Caco-2 (cell line): ENCODE measurements at regions not wholly inside any gene's neighbourhood (a gene's known extent, or its start where the extent isn't known, plus 50 kb on each side); places are given as distances from the start of the nearest gene placed in this dataset.
"Not testable (repeated sequence)": the region's sequence is repeated elsewhere in the genome, so short reads cannot be mapped to it uniquely, and the experiment has no call there.

Source experiments
- BruUV-seq: library from RNA; stranded (reverse); fragments of 400-500 nt; replicated peaks from 2 replicates; lab custom pipeline; 2021; lab: Mats Ljungman, UMichigan
- CTCF ChIA-PET: fragments of 300-600 bp; sonication (Branson Sonifier 250); formaldehyde crosslinking; loops from one replicate; lab custom pipeline; 2022; ENCODE audit warnings: antibody characterized with exemption; lab: Charles Lee
- POLR2A ChIA-PET: fragments of 300-600 bp; sonication (Branson Sonifier 250); formaldehyde crosslinking; loops from one replicate; lab custom pipeline; 2022; ENCODE audit warnings: antibody characterized with exemption; lab: Charles Lee
- DNase-seq, 2 experiments: peaks; one replicate each; pipeline versions ENCODE4 v3.0.0 to v3.0.0-alpha.2; 2020 to 2022
- H3K27me3 ChIP-seq: replicated peaks from 2 replicates; pipeline ENCODE4 v1.6.0; 2011; ENCODE audit warnings: low read length; ENCODE audit not compliant: control insufficient read depth, insufficient read depth
- H3K36me3 ChIP-seq: 2 replicates; pipeline ENCODE4 v1.5.1; 2011; ENCODE audit warnings: low read length; ENCODE audit not compliant: control insufficient read depth, insufficient read depth
- H3K4me1 ChIP-seq: fragments of 250-450 bp; sonication (Bioruptor Pico); 2 replicates; pipeline ENCODE4 v1.5.1; 2020; ENCODE audit warnings: mild to moderate bottlenecking
- H3K4me3 ChIP-seq: 2 replicates; pipeline ENCODE4 v1.5.1; 2011; ENCODE audit warnings: low read depth, mild to moderate bottlenecking, control low read depth, low read length
- H3K9me3 ChIP-seq: fragments of 250-450 bp; sonication (Bioruptor Pico); 2 replicates; pipeline ENCODE4 v1.5.1; 2020; ENCODE audit warnings: mild to moderate bottlenecking, moderate library complexity
- H3K27ac Mint-ChIP-seq: one replicate; pipeline ENCODE4 v1.8.0; 2022; ENCODE audit warnings: mixed read lengths; ENCODE audit not compliant: unreplicated experiment
- H3K27me3 Mint-ChIP-seq: one replicate; pipeline ENCODE4 v1.8.0; 2022; ENCODE audit warnings: mixed read lengths; ENCODE audit not compliant: insufficient read depth, unreplicated experiment
- H3K36me3 Mint-ChIP-seq: one replicate; pipeline ENCODE4 v1.8.0; 2022; ENCODE audit warnings: mild to moderate bottlenecking, mixed read lengths; ENCODE audit not compliant: insufficient read depth, unreplicated experiment
- H3K4me1 Mint-ChIP-seq: one replicate; pipeline ENCODE4 v1.8.0; 2022; ENCODE audit warnings: low read depth, mixed read lengths; ENCODE audit not compliant: unreplicated experiment
- H3K4me3 Mint-ChIP-seq: one replicate; pipeline ENCODE4 v1.8.0; 2022; ENCODE audit warnings: mild to moderate bottlenecking, moderate library complexity, mixed read lengths; ENCODE audit not compliant: unreplicated experiment
- H3K9me3 Mint-ChIP-seq: one replicate; pipeline ENCODE4 v1.8.0; 2022; ENCODE audit warnings: mixed read lengths; ENCODE audit not compliant: unreplicated experiment
- CTCF ChIP-seq, 2 experiments: fragments of 200-600 bp in 1 of 2; IDR thresholded peaks; 1 replicate in 1 of 2; 2 replicates in 1 of 2; pipeline versions ENCODE4 v1.5.1 to v1.8.0; 2011 to 2022; ENCODE audit warnings: antibody characterized with exemption in 1 of 2, control low read depth in 1 of 2, inconsistent platforms in 1 of 2, low read depth in 1 of 2, low read length in 1 of 2, mild to moderate bottlenecking in 1 of 2, moderate library complexity in 1 of 2; ENCODE audit not compliant: insufficient read depth in 1 of 2, severe bottlenecking in 1 of 2, unreplicated experiment in 1 of 2
- intact Hi-C: fragments of 100-400 bp; cut with micrococcal nuclease; formaldehyde crosslinking; loops from one replicate; pipeline ENCODE4 v1.10.0; 2022; ENCODE audit not compliant: unreplicated experiment

- Histone ChIP-seq H3K4me3 (no peak overlapping the region), H3K4me1 (no peaks in the 10 kb centered on the region), H3K9me3 (no peaks in the 10 kb centered on the region), H3K27me3 (no peaks in the 10 kb centered on the region), H3K36me3 (no peaks in the 10 kb centered on the region)
- no peaks in the 10 kb centered on the region for H3K9me3 Mint-ChIP-seq
- no peak for TF ChIP-seq CTCF (IDR thresholded peaks at IDR 0.05; ENCODE audit: insufficient read depth in 1 of 2, low read depth in 1 of 2, low read length in 1 of 2, severe bottlenecking in 1 of 2, unreplicated experiment in 1 of 2)
- ChIA-PET CTCF (no interaction called here), POLR2A (no interaction called here)
- BruUV-seq = no TSS peak
- H3K36me3 Mint-ChIP-seq = no peaks in the 10 kb centered on the region
- H3K4me3 Mint-ChIP-seq = no peak overlapping the region
- H3K27me3 Mint-ChIP-seq = no peaks in the 10 kb centered on the region
- H3K4me1 Mint-ChIP-seq = peaks cover 14% of the 10 kb centered on the region
- no peak overlapping the region for H3K27ac Mint-ChIP-seq
- intact Hi-C loops = no loop called here
- DNase-seq = no peak
These were observed 84.2 kb downstream of the TEX51 start for GRCh38 chr2:126982935-126983334.

GRCh38 chr2:126986631-126987187, 88.0 kb downstream of the TEX51 start:
- no peak for TF ChIP-seq CTCF (IDR thresholded peaks at IDR 0.05; ENCODE audit: insufficient read depth in 1 of 2, low read depth in 1 of 2, low read length in 1 of 2, severe bottlenecking in 1 of 2, unreplicated experiment in 1 of 2)
- no peaks in the 10 kb centered on the region for H3K27me3 ChIP-seq
- H3K36me3 ChIP-seq = no peaks in the 10 kb centered on the region
- intact Hi-C loops = no loop called here
- Mint-ChIP-seq H3K27ac (no peak overlapping the region), H3K9me3 (peaks cover 9% of the 10 kb centered on the region), H3K36me3 (no peaks in the 10 kb centered on the region), H3K27me3 (no peaks in the 10 kb centered on the region), H3K4me3 (no peak overlapping the region), H3K4me1 (peaks cover 27% of the 10 kb centered on the region)
- BruUV-seq = no TSS peak
- no peak for DNase-seq
- H3K4me3 ChIP-seq = no peak overlapping the region
- peaks cover 6% of the 10 kb centered on the region; the same call in 1 of the 2 replicates for H3K4me1 ChIP-seq
- no peaks in the 10 kb centered on the region for H3K9me3 ChIP-seq
- POLR2A ChIA-PET = no interaction called here
- CTCF ChIA-PET = no interaction called here

- Mint-ChIP-seq H3K9me3 (peaks cover 9% of the 10 kb centered on the region), H3K36me3 (no peaks in the 10 kb centered on the region), H3K27ac (no peak overlapping the region), H3K27me3 (no peaks in the 10 kb centered on the region), H3K4me1 (peaks cover 16% of the 10 kb centered on the region), H3K4me3 (no peak overlapping the region)
- no peaks in the 10 kb centered on the region for H3K36me3 ChIP-seq
- H3K4me1 ChIP-seq = peaks cover 6% of the 10 kb centered on the region; the same call in 1 of the 2 replicates
- POLR2A ChIA-PET = no interaction called here
- no peak for DNase-seq
- no peak for TF ChIP-seq CTCF (IDR thresholded peaks at IDR 0.05; ENCODE audit: insufficient read depth in 1 of 2, low read depth in 1 of 2, low read length in 1 of 2, severe bottlenecking in 1 of 2, unreplicated experiment in 1 of 2)
- no peaks in the 10 kb centered on the region for H3K9me3 ChIP-seq
- no TSS peak for BruUV-seq
- no peaks in the 10 kb centered on the region for H3K27me3 ChIP-seq
- no peak overlapping the region for H3K4me3 ChIP-seq
- intact Hi-C loops = no loop called here
- CTCF ChIA-PET = interaction anchor here (0.6 kb wide), 1 partner anchor 16 kb away, joined by 3 read pairs; no protein-coding TSS in a partner anchor
These were observed 89.8 kb downstream of the TEX51 start for GRCh38 chr2:126988482-126988881.

- BruUV-seq, H3K4me3 Mint-ChIP-seq, H3K9me3 Mint-ChIP-seq, intact Hi-C loops, H3K27me3 Mint-ChIP-seq, H3K27me3 ChIP-seq, POLR2A ChIA-PET, H3K9me3 ChIP-seq, H3K27ac Mint-ChIP-seq, H3K4me1 ChIP-seq, H3K36me3 ChIP-seq, H3K4me3 ChIP-seq, H3K36me3 Mint-ChIP-seq, DNase-seq: not testable (repeated sequence)
- H3K4me1 Mint-ChIP-seq = peaks cover 16% of the 10 kb centered on the region
- CTCF ChIA-PET = interaction anchor here (0.7 kb wide), 1 partner anchor 74 kb away, joined by 3 read pairs; no protein-coding TSS in a partner anchor
These were observed 90.4 kb downstream of the TEX51 start for GRCh38 chr2:126989064-126989463.
